T-helper 17 cell (primary cell): ENCODE measurements at regions not wholly inside any gene's neighbourhood (a gene's known extent, or its start where the extent isn't known, plus 50 kb on each side); places are given as distances from the start of the nearest gene placed in this dataset.

Source experiments
- ATAC-seq: fragments of 150-1000 bp; cut with Tn5 transposase; 2 replicates; pipeline ENCODE4 v1.10.0; 2021; ENCODE audit warnings: mild to moderate bottlenecking, moderate library complexity
- DNase-seq, 3 donors: peaks; one replicate each; pipeline versions ENCODE4 v3.0.0 to v3.0.0-alpha.2; 2020 to 2021
- H3K9me3 ChIP-seq: one replicate; pipeline ENCODE4 v1.7.0; 2013; ENCODE audit warnings: low read length, mild to moderate bottlenecking; ENCODE audit not compliant: control insufficient read depth, poor library complexity, severe bottlenecking
- H3K27ac Mint-ChIP-seq: one replicate; pipeline ENCODE4 v1.8.0; 2022; ENCODE audit warnings: mild to moderate bottlenecking, moderate library complexity, mixed read lengths
- H3K27me3 Mint-ChIP-seq: one replicate; pipeline ENCODE4 v1.8.0; 2022; ENCODE audit warnings: mixed read lengths
- H3K36me3 Mint-ChIP-seq: one replicate; pipeline ENCODE4 v1.8.0; 2022; ENCODE audit warnings: low read depth, mixed read lengths
- H3K4me1 Mint-ChIP-seq: one replicate; pipeline ENCODE4 v1.8.0; 2022; ENCODE audit warnings: mild to moderate bottlenecking, mixed read lengths
- H3K4me3 Mint-ChIP-seq: one replicate; pipeline ENCODE4 v1.8.0; 2022; ENCODE audit warnings: mild to moderate bottlenecking, moderate library complexity, mixed read lengths

DNA sequence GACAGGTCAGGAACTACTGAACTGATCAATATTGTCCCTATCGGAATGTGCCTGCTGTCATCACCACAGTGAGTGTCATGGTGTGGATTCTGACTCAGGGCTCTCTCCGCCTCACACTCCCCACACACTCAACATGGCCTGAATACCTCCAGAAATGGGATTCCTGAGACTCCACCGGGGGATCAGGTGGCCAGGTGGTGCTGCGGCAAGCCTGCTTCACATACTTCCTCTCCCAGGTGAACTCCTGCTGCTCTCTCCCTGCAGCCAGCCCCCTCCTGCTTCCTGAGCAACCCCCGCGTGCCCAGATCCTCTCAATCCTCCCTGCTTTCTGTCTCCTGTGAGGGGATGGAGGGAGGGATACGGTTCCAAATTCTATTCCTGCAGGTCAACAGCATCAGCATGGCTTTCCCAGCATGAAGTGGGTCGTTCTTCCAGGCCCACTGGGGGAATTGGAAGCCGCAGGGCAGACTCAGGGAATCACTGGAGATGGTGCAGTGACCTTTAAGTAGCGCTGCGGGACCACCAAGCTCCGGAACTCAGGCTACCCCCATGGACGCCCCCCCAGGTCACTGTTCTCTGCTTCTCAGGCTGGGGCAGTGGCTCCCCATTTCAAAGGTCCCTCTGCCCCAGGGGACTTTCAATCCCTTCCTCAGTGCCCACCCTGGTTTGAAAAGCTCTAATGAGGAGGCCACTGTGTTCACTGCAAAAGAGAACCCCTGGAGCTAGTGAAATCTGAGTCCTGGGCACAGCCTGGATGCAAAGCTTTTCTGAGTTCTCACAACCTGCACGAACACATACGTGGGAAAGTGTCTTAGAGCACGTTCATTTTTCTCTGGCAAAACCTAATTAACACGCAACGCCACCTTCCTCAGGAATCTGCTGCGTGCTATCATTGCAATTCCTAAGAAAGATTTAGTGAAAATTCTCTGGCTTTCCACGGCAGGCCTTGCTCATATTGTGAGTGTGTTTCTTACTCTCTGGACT is 168.4 kb downstream of the ZFP36L2 start:
- ATAC-seq (no peak), DNase-seq (no peak)
- H3K27me3 Mint-ChIP-seq, result no peaks in the 10 kb centered on the region
- H3K9me3 ChIP-seq, result no peaks in the 10 kb centered on the region
- peak overlapping the region; percentile 58 for H3K4me3 Mint-ChIP-seq
- peak overlapping the region; percentile 95 for H3K27ac Mint-ChIP-seq
- no peaks in the 10 kb centered on the region for H3K36me3 Mint-ChIP-seq
- peaks cover 23% of the 10 kb centered on the region for H3K4me1 Mint-ChIP-seq

DNA sequence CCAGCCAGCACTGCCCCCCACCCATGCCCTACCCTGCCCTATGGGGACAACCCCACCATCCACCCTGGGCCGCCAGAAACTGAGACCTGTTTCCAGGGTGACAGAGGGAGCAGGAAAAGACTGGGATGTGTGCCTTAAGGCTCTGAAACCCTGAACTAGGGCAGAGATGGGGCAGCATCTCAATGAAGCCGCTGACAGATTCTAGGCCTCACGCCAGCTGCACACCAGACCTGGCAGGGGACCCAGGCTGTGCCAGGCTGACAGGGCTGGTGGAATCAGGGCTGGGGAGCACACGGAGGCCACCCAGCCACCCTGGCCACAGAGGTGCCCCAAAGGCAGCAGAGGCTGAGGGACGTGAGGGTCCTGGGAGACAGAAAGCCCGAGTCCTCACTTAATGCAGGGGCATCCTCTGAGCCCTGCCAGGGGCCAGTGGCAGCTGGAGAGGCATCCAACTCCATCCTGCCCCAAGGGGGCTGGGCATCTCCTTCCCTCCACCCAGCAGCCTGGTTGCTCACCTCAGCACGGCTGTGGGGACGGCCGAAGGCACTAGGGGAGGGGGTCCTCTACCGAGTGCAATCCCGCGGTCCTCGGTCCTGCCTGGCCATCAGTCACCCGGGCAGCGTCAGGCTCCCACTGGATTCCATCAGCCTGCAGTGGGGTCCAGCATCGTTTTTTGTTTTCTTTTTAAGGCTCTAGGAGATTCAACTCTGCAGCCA is 169.2 kb downstream of the ZFP36L2 start:
- no peak for ATAC-seq
- Mint-ChIP-seq H3K36me3 (no peaks in the 10 kb centered on the region), H3K4me1 (peaks cover 24% of the 10 kb centered on the region), H3K27ac (no peak overlapping the region), H3K27me3 (no peaks in the 10 kb centered on the region), H3K4me3 (no peak overlapping the region)
- DNase-seq, result no peak
- no peaks in the 10 kb centered on the region for H3K9me3 ChIP-seq

DNA sequence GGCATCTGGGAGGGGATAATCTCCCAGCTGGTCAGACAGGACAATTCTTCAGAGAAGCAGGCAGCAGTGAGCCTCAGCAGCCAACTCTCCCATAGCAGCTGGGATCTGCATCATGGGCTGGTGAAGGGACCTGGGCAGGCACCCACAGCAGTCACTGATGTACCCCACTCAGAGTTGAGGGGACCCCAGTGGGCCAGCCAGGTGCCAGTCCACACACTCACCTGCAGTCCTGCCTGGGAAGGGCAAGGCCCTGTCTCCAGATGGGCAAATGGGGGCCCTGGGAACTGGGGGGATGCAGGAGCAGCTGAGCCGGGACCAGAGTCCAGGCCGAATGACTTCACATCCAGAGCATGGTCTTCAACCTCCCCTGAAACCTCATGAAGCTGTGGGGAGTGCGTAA is 170.4 kb downstream of the ZFP36L2 start:
- no peaks in the 10 kb centered on the region for H3K9me3 ChIP-seq
- H3K27me3 Mint-ChIP-seq, result no peaks in the 10 kb centered on the region
- DNase-seq, result no peak
- ATAC-seq, result no peak
- H3K4me1 Mint-ChIP-seq, result peaks cover 27% of the 10 kb centered on the region
- H3K36me3 Mint-ChIP-seq, result no peaks in the 10 kb centered on the region
- H3K27ac Mint-ChIP-seq, result no peak overlapping the region
- H3K4me3 Mint-ChIP-seq, result no peak overlapping the region

DNA sequence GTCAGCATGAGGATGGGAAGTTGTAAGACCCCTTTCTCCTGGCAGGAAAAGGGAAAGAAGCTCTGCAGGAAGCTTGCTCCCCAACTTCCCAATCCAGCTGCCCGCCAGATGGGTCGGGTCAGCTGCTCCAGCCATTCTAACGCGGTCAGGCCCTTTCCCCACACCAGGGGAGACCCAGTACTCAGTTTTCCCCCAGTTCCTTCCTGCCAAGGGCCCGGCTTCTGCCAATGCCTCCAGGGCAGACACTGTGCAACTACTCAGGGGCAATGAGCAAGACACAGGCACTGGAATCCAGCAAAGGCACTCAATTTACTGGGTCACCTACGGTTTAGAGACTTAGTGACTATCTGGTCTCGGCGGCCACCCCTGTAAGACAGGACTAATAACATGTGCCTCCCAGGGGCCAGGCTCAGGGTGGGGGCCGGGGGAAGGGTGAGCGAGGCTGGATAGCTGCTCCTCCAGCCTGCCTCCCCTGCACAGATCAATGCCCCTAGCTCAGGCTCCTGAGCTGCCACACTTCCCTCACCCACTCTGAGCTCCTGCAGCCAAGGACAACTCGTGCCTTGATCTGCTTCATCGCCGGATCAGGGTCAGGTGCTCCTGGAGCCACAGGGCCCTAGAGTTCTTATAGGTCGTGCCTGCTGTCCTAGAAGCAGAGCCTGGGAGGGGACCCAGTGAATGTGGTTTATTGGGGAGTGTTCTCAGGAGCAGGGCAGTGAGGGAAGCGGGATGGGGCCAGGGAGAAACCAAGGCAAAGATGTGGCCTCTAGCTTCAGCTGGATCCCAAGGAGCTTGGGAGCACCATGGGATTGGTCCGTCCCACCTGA is 171.1 kb downstream of the ZFP36L2 start:
- H3K9me3 ChIP-seq, result no peaks in the 10 kb centered on the region
- no peak for DNase-seq
- H3K27ac Mint-ChIP-seq, result no peak overlapping the region
- H3K4me3 Mint-ChIP-seq, result no peak overlapping the region
- no peaks in the 10 kb centered on the region for H3K27me3 Mint-ChIP-seq
- H3K36me3 Mint-ChIP-seq, result no peaks in the 10 kb centered on the region
- ATAC-seq, result no peak
- H3K4me1 Mint-ChIP-seq, result peaks cover 23% of the 10 kb centered on the region

DNA sequence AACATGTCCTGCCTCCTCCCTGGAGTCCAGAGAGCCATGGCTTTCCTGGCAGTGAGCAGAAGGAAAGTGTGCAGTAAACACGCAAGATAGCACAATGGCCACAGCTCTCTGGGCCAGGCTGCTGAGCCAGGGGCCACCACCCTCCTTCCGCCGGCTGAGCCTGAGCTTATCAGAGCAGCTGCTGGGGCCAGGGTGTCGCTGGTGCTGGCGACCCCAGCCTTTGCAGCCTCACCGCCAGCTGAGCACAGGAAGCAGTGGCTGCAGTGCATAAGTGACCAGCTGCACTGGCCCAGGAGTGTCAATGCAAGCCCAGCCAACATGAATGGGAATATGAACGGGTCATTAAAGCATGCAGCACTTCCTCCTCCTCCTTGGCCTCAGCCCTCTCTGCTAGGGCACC is 172.0 kb downstream of the ZFP36L2 start:
- Mint-ChIP-seq H3K27me3 (no peaks in the 10 kb centered on the region), H3K4me3 (no peak overlapping the region), H3K4me1 (peaks cover 19% of the 10 kb centered on the region), H3K36me3 (no peaks in the 10 kb centered on the region), H3K27ac (no peak overlapping the region)
- DNase-seq (no peak), ATAC-seq (no peak)
- H3K9me3 ChIP-seq, result no peaks in the 10 kb centered on the region

DNA sequence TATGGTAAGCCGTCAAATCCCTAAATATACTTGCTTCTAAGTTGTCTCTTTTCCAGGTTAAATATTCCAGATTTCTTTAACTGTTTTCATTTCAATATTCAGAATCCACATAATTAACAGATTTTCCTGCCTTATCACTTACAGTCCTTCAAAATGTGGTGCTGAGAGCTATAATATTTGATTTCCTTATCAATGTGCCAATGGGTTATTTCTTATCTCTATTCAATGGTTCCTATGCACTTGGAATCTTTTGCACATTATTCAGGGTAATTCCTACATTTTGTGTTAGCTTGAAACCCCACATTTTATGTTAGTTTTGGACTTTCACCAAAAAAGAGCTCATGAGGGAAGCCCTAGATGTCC is 173.5 kb downstream of the ZFP36L2 start:
- Mint-ChIP-seq H3K27me3 (no peaks in the 10 kb centered on the region), H3K4me3 (no peak overlapping the region), H3K36me3 (no peaks in the 10 kb centered on the region), H3K4me1 (peaks cover 10% of the 10 kb centered on the region), H3K27ac (no peak overlapping the region)
- no peaks in the 10 kb centered on the region for H3K9me3 ChIP-seq
- ATAC-seq (no peak), DNase-seq (no peak)

DNA sequence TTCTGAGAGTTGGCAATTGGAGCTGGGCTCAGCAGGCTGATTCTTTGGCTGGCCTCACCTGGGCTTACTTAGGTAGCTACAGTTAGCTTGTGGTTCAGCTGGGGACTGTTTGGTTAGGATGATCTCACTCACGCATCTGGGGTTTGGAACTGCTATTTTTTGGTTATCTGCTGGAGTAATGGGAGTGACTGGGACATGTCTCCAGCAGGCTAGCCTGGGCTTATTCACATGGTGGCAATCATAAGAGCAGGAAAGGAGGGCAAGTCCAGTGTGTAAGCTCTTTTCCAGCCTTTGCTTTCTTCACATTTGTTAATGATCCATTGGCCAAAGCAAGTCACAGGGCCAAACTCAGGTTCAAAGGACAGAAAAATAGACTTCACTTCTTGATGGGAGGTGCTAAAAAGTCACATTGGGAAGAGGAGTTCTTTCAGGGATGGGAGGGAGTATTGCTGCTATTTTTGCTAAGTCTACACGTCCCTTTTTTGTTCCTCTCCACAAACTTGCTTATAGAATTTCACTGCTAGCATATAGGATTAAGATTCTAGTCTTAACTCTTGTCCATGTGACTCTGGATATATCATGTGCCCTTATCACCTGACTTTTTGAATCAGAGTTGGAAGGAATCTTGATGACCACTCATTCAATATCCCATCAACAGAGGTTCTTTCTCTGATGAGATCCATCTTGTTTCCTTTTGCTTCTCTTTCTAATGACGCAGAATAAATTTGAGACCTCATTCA is 174.0 kb downstream of the ZFP36L2 start:
- Mint-ChIP-seq H3K4me1 (peaks cover 12% of the 10 kb centered on the region), H3K27me3 (no peaks in the 10 kb centered on the region), H3K4me3 (no peak overlapping the region), H3K27ac (no peak overlapping the region), H3K36me3 (no peaks in the 10 kb centered on the region)
- DNase-seq (no peak), ATAC-seq (no peak)
- H3K9me3 ChIP-seq, result no peaks in the 10 kb centered on the region

DNA sequence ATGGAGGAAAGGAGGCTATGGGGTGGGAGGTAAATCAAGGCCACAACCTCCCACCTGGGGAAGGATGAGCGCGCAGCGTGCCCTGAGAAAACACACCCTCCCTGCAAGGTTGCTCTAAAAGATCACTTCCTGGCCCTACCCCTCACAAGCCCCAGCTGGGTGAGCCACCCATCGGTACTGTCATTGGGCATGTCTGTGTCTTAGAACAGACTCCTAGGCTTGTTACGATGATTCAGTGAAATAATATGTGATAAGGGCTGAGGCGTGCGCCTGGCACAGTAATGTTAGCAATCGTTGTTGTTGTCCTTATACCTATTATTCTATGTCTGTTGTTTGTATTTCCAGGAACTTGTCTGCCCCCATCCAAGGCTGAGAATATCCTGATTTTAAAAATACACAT is 175.1 kb downstream of the ZFP36L2 start:
- peak overlapping the region; percentile 32 for H3K27ac Mint-ChIP-seq
- H3K27me3 Mint-ChIP-seq, result no peaks in the 10 kb centered on the region
- DNase-seq (no peak), ATAC-seq (no peak)
- peaks cover 2% of the 10 kb centered on the region for H3K36me3 Mint-ChIP-seq
- H3K9me3 ChIP-seq, result no peaks in the 10 kb centered on the region
- no peak overlapping the region for H3K4me3 Mint-ChIP-seq
- H3K4me1 Mint-ChIP-seq, result peaks cover 18% of the 10 kb centered on the region

DNA sequence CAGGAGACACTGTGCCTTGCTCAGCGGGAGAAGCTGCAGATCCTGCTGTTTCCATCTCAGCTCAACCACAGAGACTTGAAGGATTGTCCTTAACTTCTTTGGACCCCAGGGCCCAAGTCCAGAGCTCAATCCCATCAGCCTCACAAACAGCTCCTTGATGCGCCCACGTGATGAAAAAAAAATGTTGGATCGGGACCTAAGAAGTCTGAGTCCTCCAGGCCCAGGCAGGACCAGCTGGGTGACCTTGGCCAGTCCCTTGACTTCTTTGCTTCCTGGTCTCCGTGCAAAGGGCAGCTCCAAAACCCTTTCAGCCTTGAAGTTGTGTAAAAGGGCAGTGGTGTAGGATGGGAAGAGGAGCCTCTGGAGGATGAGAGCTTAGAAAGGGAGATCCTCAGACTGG is 175.5 kb downstream of the ZFP36L2 start:
- Mint-ChIP-seq H3K27me3 (no peaks in the 10 kb centered on the region), H3K36me3 (peaks cover 2% of the 10 kb centered on the region), H3K27ac (peak overlapping the region; percentile 32), H3K4me3 (no peak overlapping the region), H3K4me1 (peaks cover 18% of the 10 kb centered on the region)
- no peaks in the 10 kb centered on the region for H3K9me3 ChIP-seq
- no peak for ATAC-seq
- no peak for DNase-seq

DNA sequence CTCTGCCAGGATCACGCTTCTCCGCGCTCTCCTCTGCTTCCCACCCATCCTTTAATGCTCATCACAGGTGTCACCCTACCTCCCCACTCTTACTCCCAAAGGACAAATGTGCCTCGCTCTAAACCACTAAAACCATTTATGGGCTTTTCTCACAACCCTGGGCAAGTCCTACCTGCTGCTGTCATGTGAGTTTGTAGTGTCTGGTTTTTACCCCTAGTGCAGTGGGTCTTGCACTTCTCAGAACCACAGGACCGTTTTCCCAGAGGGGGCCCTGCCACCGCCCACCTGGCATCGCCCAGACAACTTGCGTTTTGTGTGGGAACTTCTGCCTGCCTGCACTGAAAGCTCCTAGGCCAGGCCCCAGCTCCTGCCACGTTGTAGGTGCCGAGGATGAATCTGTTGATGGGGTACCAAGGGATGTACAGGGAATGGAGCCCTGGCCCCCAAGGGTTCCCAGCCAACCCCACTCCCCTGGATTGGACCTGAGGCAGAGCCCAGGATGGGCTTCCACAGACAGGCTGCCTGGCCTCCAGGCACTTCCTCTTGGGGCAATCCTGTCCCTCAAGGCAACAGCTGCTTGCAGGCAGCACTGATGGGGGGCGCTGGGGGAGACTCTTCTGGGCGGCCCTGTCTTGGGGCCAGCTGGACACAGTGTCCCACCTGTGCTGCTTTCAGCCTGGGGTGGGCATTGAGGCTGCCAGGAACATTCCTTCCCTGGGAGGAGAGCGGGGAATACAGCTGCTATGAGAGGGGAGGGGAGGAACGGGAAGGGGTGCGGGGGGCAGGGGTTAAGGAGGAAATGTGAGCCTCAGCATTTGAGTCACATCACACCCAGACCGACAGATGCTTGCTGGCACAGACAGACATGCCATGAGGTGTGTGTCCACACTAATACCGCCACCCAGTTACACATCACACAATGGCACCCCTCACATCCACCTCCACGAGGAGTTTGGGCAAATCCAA is 176.3 kb downstream of the ZFP36L2 start:
- H3K4me1 Mint-ChIP-seq, result peaks cover 18% of the 10 kb centered on the region
- no peak for DNase-seq
- H3K27ac Mint-ChIP-seq, result no peak overlapping the region
- peaks cover 2% of the 10 kb centered on the region for H3K36me3 Mint-ChIP-seq
- H3K9me3 ChIP-seq, result no peaks in the 10 kb centered on the region
- H3K4me3 Mint-ChIP-seq, result no peak overlapping the region
- H3K27me3 Mint-ChIP-seq, result no peaks in the 10 kb centered on the region
- ATAC-seq, result no peak

DNA sequence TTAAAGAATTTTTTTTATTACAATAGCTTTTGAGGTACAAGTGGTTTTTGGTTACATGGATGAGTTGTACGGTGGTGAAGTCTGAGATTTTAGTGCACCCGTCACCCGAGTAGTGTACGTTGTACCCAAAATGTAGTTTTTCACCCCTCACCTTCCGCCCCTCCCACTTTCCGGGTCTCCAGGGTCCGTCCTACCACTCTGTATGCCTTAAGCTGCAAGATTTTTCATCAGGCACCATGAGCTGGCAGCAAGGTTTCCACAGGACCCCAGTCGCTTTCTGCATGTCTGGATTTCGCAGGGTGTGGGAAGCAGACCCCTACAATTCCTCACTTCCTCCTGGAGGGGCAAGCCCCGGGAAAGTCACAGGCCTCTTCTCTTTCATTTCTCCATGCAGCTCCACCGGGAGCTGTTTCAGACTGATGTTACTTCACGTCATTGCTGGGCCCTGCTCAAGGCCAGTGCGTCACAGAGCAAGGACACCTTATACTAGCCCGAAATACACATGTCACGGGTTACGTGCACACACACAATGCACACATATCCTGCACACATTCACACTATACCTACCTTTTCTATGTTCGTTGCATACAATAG is 179.1 kb downstream of the ZFP36L2 start:
- DNase-seq (no peak), ATAC-seq (no peak)
- H3K4me3 Mint-ChIP-seq, result peak overlapping the region; percentile 50
- H3K36me3 Mint-ChIP-seq, result peaks cover 2% of the 10 kb centered on the region
- no peaks in the 10 kb centered on the region for H3K27me3 Mint-ChIP-seq
- peaks cover 17% of the 10 kb centered on the region for H3K4me1 Mint-ChIP-seq
- no peaks in the 10 kb centered on the region for H3K9me3 ChIP-seq
- H3K27ac Mint-ChIP-seq, result peak overlapping the region; percentile 85
